GM10248 (cell line): ENCODE measurements at regions not wholly inside any gene's neighbourhood (a gene's known extent, or its start where the extent isn't known, plus 50 kb on each side); places are given as distances from the start of the nearest gene placed in this dataset.

Experiments used
- CTCF ChIA-PET: fragments of 300-600 bp; sonication (Branson Sonifier 250); formaldehyde crosslinking; extraction: SDS; loops from one replicate; lab custom pipeline; 2021; ENCODE audit warnings: antibody characterized with exemption; lab: Yijun Ruan, JAX
- POLR2A ChIA-PET: fragments of 350-650 bp; sonication (Branson Sonifier 250); formaldehyde crosslinking; extraction: SDS; loops from one replicate; lab custom pipeline; 2020; ENCODE audit warnings: antibody characterized with exemption; lab: Yijun Ruan, JAX
- DNase-seq: peaks from one replicate; pipeline ENCODE4 v3.0.0; 2012; ENCODE audit errors: extremely low spot score
- TF ChIP-seq, protein P1 (sequence below): IDR thresholded peaks from 2 replicates; pipeline ENCODE4 v1.5.1; 2012; ENCODE audit warnings: mild to moderate bottlenecking, low read depth; ENCODE audit errors: extremely low read depth, missing control alignments, control extremely low read depth

- ChIA-PET POLR2A (no interaction called here), CTCF (no interaction called here)
- no peak for DNase-seq
- TF ChIP-seq, protein P1, sequence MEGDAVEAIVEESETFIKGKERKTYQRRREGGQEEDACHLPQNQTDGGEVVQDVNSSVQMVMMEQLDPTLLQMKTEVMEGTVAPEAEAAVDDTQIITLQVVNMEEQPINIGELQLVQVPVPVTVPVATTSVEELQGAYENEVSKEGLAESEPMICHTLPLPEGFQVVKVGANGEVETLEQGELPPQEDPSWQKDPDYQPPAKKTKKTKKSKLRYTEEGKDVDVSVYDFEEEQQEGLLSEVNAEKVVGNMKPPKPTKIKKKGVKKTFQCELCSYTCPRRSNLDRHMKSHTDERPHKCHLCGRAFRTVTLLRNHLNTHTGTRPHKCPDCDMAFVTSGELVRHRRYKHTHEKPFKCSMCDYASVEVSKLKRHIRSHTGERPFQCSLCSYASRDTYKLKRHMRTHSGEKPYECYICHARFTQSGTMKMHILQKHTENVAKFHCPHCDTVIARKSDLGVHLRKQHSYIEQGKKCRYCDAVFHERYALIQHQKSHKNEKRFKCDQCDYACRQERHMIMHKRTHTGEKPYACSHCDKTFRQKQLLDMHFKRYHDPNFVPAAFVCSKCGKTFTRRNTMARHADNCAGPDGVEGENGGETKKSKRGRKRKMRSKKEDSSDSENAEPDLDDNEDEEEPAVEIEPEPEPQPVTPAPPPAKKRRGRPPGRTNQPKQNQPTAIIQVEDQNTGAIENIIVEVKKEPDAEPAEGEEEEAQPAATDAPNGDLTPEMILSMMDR = no peak
These were observed 194.4 kb downstream of the BCOR start for GRCh38 chrX:39903343-39903742.

DNA sequence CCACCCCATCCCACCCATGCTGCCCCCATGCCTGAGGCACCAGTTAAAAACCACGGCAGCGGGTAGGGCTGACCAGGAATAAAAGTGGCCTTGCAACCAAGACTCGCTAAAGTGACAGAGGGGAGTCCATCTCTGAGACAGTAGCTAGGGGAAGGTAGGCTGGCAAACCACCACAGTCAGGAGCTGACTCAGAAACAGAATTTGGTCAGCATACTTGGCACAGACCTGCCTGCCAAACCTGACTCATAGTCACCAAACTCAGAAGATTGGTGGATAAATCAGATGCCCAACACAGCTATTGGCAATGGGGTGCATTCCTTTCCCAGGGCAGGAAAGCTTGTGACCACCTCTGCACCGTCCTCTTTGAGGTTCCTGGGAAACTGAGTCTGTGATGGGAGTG lies 193.8 kb downstream of the BCOR start:
- no peak for DNase-seq
- POLR2A ChIA-PET = no interaction called here
- TF ChIP-seq, protein P1 = no peak

GRCh38 chrX:39904816-39905537 lies 192.8 kb downstream of the BCOR start:
- TF ChIP-seq, protein P1 = no peak
- CTCF ChIA-PET = no interaction called here
- no peak for DNase-seq
- POLR2A ChIA-PET = no interaction called here

More for the DNA sequence above, 193.8 kb downstream of the BCOR start:
- CTCF ChIA-PET = no interaction called here

- TF ChIP-seq, protein P1 = no peak
- POLR2A ChIA-PET = no interaction called here
- no peak for DNase-seq
- CTCF ChIA-PET = no interaction called here
These were observed 192.2 kb downstream of the BCOR start for GRCh38 chrX:39905538-39905891.

DNA sequence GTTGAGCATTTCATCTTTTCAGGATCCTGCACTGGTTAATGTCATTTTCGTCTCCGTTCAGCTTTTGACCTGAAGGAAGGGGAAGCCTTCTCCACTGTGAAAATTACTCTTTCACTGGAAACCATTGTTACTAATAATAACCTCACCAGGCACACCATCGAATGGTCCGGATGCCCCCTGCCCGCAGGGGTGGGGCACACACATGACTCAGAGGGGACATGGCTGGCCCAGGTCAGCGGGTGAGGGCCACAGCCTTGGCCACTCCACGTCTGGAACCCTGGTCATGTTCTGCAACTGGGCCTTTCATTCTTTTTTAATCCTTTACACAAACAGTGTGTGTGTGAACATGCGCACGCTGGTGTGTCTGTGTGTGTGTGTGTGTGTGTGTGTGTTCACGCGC lies 191.8 kb downstream of the BCOR start:
- CTCF ChIA-PET = no interaction called here
- no peak for DNase-seq
- TF ChIP-seq, protein P1 = no peak
- POLR2A ChIA-PET = no interaction called here

DNA sequence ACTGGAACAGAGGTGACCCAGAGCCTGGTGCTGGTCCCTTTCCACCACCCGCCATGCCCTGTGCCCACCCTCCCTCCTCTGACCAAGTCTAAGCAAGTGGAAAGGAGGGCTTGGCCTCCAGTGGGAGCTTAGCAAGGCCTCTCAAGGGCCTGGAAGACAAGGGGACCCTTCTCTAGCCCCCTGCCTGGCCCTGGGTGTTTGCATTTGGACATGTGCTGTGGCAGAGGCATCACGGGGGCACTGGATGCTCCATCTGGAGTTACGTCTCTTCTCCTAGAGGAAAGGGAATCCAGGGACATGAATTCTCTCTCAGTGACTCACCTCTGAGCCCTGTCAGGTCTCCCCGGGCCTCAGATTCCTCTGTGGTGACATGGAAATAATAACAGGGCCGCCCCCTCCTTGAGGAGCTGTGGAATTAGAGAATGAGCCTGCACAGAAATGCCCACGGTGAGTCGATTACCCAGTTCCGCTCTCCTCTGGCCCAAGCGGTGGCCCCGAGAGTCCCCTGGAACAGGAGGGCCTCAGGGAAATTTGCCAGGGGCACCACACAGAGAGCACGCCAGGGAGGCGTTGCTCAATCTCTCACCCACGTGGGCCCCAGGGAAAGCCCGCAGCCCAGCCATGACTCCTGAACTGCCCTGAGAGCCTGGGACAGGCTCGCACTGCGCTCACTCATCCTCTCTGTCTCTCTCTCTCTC lies 189.6 kb downstream of the BCOR start:
- TF ChIP-seq, protein P1 = no peak
- ChIA-PET POLR2A (no interaction called here), CTCF (no interaction called here)
- DNase-seq = no peak

DNA sequence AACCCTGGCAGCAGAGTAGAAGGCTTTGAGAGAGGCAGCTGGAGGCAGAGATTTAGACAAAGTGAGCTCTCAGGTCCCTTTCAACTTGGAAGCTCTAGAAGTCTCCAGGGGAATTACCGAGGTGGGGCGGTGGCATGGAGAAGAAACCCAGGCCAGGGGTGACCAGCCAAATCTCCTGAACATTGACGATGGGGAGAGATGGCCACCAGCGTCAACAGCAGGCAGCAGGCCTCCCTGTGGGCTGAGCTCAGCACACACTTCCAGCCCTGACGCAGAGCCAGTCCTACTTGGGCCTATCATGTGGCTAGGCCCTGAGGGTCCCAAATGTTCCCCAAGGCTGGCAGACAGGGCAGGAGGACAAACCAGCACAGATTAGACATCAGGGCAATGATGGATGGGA lies 187.8 kb downstream of the BCOR start:
- no peak for DNase-seq
- POLR2A ChIA-PET = no interaction called here
- CTCF ChIA-PET = no interaction called here
- TF ChIP-seq, protein P1 = no peak
